Stimulated activated CD4-positive, alpha-beta T cell treated with anti-CD3 and anti-CD28 coated beads, Interleukin-4, amount 100 ng/mL, for 1 hour (primary cell): ENCODE measurements at regions not wholly inside any gene's neighbourhood (a gene's known extent, or its start where the extent isn't known, plus 50 kb on each side); places are given as distances from the start of the nearest gene placed in this dataset.

ENCODE experiments used
- DNase-seq: peaks from one replicate; pipeline ENCODE4 v3.0.0-alpha.2; 2020

DNA sequence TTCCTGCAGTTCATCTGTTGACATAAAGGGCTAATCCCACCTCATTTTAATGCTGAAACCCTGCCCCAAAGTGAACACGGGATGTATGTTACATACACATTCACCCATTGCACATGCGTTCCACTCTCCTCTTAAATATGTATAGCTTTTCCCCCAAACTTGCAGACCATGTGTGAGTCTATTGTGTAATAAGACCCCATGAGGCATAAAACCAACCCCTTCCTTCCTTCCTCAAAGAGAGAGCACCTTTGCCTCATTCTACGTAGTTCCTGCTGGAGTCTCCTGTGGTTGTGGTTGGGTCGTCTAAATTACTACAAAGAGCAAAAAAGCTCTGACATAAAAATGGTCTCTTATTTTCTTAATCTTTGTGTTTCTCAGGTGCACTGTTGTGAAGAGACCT, 345.7 kb upstream of the KLF6 start:
- DNase-seq = no peak

DNA sequence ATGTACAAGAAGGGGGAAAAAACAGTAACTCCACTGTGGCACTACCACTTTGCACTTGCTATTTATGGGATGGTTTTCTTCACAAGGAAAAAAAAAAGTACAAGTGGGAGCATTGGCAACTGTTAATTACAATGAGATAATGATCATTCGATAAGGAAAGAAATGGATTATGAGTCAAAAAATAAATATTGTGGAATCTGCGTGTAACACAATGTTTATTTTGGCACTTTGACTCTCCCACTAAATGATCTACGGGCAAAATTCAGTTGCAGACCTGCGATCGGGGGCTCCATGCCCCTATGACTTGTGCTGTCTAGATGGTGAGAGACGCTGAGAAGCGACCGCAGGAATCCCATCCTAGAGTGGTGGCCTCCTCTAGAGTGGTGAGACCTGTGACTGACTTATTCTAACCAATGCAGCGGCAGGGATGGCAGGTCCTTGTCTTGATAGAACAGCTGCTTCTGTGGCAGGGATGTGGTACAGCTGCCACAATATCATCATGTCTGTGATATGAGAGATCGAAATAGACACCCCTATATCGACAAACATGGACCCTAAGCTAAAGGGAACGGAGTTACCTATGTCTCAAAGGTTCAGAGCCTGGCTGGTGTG, 345.0 kb upstream of the KLF6 start:
- DNase-seq = no peak

DNA sequence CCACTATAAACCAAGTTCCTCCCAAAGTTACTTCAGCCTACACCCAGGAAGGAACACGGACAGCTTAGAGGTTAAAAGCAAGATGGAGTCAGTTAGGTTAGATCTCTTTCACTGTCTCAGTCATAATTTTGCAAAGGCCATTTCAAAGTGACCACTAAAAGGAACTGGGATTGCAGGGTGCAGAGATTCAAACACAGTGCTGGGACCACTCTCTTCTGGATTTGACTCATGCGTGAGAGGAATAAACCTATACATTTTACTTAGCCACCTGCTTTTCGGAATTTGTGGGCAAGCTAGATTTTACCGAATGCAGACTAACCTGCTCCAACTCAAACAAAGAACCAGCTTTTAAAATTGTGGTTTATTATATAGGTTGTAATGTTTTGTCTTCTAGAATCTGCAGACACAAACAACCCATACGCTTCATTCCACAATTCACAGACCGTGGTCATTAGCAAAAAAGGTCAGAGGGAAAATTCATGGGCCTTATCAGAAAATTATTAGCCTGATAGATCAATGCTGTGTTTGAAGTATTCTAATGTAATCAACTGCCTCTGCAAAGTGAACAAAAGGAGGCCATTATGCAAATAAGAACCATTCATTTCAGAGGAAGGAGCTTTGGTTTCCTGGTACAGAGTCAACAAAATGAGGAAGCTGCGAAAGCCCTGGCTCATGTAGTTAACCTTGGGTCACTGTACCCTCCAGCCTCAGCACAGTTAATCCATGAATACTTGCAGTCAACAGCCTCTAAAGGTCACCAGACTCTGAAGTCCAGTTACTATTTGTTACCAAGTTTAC, 342.7 kb upstream of the KLF6 start:
- DNase-seq = no peak

DNA sequence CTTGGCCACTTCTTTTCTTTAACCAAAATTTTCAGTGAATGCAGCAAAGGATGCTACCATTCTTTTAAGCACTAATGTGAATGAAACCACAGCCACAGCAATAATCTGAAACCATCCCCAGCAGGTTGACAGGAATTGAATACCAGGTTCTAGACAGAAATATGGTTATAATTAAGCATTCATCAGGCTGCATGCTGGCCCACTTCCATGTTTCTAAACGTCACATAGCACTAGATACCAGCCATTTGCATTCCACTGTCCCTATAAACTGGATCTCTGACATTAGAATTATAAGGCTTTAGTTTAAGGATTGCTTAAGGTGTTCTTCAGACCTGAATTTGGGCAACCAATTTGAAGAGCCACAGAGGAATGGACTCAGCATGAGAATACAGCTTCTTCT, 340.8 kb upstream of the KLF6 start:
- DNase-seq = no peak

DNA sequence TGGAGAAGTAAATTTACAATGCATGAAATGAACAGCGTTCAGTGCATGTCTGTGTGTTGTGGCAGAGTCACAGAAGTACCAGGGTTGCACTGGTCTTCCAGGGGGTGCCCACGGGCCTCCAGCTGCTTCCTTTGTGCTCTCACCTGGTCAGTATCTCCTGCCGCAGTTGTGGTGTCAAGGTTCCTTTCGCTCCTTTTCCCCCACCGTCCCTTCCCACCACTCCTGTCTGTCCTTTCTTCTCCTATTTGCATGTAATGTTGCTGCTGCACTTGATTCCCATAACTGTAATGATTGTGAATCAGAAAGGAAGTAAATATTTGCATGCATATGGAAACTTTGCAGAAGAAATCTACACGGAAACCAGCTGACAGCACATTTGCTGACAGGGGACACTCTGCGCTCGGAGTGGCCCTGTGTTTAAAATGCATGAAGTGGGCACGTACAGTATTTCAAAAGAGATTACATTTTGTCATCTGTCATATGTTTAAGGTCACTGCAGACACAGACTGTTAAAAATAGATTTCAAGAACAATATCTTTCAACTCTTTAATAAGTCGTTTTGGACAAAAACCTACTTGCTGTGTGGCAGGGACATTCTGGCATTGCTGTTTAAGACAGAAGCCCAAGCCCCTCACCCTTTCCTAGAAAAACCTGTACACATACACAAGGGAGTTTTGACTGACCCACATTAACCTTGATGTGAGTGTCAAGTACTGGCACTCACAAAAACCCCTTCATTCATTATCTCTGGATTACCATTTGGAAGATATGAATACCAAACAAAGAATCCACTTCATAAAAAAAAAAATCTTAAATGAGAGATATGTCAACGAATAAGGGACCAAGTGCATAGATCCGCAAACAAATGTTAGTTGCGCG, 336.7 kb upstream of the KLF6 start:
- no peak for DNase-seq

DNA sequence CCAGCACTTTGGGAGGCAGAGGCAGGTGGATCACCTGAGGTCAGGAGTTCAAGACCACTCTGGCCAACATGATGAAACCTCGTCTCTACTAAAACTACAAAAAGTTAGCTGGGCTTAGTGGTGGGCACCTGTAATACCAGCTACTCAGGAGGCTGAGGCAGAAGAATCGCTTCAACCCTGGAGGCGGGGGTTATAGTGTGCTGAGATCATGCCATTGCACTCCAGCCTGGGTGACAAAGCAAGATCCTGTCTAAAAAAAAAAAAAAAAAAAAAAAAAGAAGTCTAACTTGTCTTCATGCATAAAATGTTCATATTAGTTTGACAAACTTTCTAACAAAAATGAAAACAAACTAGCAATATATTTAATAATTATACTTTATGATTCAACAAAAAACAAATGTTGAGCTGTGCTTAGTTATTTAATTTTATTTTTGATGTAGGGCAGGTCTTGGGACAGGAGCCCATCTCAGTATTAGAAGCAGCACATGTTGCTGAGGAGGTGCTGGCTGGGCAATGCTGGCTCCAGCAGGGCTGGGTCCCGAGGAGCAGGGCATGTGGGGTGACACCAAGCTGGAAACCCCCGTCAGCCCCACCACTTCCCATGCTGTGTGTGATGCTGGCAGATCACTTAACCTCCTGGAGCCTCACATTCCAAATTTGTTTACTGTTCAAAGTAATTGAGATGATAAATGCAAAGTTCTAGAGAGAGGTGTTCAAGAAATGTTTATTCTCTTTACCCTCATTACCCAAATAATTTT, 335.3 kb upstream of the KLF6 start:
- DNase-seq = peak; percentile 19

DNA sequence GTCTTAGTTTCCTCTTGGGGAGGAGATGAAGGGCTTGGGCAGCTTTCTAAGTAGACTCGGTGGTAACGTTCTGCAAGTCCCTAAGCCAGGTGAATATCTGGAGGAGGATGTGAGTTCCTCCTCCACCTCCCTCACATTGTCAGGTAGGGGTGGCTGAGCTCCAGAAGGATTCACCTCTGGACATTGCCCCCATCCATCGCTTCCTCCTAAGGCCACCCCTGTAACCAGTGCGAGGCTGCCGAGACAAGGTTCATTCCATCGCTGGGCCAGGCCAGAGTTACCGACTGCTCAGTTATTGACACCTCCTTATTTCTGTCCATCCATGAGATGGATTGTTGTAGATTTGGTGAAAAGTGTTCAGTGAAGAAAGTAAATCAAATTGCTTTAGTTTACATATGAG, 334.1 kb upstream of the KLF6 start:
- no peak for DNase-seq

DNA sequence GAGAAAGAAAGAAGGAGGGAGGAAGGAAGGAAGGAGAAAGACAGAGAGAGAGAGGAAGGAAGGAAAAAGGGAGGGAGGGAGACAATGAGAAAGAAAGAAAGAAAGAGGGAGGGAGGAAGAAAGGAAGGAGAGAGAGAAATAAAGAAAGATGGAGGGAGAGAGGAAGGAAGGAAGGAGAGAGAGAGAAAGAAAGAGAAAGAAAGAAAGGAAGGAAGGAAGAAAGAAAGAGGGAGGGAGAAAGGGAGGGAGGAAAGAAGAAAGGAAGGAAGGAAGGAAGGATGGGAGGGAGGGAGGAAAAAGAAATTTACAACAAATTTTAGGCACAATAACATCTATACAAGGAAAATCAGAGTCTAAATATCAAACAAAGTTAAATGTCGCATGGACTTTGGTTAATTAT, 332.6 kb upstream of the KLF6 start:
- DNase-seq = no peak

DNA sequence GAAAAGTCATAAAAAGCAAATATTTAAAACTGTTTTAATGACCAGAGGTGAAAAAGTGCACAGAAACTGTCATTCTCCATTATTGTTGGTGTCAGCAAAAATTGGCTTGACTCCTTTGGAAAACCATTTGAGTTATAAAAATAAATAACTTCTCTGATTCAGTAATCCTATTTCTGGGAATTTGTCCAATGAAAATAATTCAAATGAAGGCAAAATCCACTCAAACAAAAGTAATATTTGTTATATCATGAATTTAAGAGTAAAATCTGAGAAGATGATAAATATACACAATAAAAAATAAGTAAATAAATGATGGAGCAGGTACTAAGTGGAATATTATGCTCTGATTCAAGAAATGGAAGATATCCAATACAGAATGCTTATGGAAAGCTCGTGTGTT, 326.6 kb upstream of the KLF6 start:
- DNase-seq = no peak

DNA sequence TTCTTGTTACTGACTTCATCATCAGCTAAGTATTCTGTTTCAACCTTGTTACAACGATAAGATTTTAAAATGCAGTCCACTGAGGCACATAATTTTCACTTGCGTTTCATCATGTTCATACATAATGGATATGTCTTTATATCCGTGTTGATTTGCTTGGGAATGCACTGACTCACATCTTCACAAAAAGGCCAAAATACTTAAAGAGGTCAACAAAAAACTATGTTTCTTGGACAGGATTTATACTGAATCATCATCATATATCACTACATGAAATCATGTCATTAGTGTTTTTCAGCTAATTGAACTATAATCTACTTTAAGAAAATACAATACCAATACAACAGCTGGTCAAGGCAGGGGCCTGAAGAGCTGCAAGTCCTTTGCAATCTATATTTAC, 324.5 kb upstream of the KLF6 start:
- no peak for DNase-seq

DNA sequence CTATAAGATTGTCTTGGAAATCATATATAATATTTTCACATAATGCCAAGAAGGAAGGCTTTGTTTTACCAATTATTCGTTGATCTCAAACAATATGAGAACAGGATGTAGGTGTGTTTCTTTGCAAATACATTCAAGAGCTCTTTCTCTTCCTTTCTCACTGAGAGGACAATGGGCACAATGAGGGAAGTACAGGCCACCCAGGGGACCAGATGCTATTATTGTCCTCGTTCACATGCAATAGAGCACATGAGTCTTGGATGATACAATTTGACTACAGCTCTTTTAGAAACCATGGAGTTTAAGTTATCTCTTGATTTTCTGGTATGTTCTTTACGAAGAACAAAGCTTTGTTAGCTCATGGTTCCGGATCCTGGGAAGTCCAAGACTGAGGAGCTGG, 323.7 kb upstream of the KLF6 start:
- DNase-seq = no peak

DNA sequence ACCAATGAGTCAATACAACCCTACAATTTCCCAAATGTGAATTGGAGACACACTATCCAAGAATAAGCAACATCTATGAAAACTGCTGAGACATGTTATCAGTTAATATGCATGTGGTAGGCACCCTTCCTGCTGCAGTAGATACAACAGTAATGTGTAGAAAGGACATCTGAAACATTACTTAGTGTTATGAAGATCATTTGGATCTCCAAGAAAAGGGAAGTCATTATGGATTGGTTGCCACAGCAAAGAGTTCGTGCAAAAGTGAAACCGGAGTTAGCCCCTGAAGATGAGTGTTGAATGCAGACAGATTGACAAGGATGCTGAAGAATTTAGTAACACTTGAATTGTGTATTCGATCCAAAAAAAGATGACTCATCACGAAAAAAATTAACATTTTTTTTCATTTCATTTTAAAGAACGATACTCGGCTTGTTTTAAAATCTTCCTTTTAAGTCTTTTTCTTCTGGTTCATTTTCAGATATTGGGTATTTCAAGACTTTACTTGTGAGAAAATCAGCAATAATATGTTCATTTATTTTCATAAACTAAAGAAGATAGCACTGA, 322.4 kb upstream of the KLF6 start:
- no peak for DNase-seq

DNA sequence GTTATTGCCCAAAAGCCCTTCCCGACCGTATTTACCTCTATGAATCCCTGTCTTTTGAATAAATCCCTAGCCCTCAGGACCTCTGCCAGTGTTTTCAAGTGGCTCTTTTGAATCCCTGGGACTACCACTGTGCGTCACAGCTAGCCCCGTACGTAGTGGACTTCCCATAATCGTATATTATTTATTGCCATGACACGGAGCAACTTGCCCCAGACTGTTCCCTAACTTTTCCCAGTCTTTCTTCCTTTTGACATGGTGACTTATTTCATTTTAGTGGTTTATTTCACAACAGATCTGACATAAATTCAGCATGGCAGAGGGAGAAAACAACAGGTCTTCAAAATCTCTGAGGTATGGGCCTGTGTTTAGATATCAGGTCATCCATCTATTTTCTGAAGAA, 318.6 kb upstream of the KLF6 start:
- no peak for DNase-seq

DNA sequence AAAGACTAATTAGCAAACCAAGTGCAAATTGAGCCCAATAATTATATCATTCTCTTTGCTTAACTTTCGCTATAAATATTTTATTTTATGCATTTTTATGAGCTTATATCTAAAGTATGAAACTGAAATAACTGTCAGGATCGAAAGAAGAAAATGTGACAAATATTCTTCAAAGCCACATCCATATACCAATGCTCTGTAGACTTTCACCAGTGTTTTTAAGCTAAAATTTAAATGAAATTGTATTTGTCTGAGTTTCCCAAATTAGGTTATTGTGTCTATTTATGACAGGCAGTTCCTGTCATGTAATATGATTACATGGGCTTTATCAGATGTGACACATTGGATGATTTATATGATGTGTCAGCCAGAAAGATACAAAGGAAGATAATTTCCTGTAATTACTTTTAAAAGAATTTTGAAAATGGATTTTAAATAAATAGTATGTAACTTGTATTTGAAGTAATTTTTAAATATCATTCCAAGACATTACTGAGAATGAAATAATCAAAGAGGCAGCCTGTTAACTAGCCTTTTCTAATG, 317.9 kb upstream of the KLF6 start:
- DNase-seq = no peak

DNA sequence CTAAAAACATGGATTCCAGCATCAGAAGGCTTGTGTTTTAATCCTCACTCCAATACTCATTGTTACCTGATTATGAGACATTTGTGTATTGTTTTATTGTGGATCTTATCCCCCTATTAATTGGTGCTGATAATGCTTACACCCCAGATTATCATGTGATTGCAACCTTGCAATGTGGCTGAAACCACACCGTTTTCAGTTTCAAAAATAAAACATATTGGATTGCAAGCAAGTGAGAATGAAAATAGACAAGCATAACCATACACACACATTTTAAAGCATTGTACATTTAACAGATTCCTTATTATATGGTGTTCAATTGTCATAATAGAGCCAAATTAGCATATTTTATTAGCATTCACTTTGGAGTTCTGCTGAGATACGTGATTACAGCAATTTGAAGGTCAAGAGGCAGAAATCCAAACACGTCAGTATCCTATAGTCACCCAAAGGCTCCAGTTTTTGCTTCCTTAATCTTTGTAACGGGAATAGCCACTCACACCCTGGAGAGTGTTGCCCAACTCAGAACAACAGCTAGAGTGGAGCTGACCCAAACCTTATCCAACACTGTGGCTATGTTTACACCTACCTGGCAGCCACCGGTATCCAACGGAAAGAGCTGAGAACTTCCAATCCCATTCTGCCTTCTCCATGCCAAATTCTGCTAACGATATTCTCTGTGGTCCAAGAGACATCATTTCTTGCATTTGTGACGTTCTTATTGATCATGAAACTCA, 317.1 kb upstream of the KLF6 start:
- DNase-seq = no peak

DNA sequence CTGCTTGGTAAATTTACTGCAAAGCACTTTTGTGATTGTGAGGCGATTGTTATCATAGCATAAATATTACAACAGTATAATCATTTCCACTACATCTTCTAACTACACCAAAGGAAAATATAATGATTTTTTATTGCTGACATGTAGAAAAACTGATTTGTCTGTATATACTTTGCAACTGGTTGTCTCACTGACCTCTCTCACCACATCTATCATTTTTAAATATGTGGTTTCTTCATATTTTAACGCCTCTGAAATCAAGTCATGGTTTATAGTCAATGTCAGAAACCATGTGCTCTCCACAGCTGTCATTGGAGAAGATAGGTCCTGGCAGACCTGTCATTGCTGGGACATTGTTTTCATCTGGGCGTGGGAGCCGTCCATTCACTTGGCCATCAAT, 315.4 kb upstream of the KLF6 start:
- DNase-seq = no peak

DNA sequence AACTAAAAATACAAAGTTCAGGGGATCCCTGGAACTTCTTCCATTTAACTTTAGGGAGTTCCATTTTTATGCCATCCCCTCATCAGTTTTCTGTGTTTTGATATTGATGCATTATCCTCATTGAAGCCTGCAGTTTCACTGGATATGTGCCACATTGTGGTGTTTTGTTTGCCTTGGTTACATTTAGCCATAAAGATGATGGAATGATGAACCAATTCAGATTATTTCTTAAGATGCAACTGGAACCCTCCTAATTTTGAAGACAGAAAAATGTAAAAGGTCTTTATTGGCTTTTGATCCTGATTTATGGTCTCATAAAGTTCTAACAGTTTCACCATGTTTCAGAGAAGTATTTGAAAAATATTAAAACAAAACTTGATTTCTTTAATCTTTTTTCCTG, 314.2 kb upstream of the KLF6 start:
- no peak for DNase-seq

DNA sequence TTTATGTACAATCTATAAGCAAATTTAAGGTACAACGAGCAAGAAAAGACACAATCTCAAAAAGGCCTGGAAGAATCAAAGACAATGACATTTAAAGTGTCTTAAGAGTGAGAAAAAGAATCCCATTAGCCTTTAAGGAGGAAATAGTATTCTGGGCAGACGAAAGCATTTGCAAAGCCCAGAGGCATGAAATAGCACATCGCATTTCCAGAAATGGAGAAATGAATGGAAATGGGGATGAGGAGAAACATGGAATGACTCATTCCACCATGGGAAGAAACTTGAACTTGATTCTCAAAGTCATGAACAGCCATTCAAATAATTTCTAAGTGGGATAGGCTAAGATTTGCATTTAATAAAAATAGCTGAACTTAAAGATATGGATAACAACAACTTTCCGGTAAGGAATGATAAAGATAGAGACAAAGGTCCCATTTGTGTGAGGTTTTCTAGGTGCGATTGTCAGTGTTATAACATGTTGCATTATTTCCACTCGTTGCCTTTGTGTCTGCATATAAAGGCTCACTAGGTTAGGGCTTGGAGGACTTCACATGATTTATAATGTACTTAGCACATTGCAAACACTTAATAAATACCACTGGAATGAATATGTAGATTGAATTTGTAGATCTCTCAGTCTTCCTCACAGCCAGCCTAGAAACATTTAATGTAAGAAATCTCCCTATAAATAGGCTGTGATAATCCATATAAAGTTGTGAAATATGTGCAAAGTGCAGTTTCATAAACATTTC, 310.3 kb upstream of the KLF6 start:
- no peak for DNase-seq

DNA sequence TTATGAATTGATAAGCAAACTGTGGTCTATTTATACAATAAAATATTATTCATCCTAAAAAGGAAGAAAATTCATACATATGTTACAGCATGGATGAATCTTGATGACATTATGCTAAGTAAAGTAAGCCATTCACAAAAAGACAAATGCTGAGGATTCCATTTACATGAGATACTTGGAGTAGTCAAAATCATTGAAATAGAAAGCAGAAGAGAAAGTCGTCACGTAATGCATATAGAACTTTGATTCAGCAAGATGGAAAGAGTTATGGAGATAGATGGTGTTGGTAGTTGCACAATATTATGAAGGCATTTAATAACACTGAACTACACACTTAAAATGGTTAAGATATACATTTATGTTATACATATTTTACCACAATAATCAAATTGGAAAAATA, 309.7 kb upstream of the KLF6 start:
- no peak for DNase-seq

DNA sequence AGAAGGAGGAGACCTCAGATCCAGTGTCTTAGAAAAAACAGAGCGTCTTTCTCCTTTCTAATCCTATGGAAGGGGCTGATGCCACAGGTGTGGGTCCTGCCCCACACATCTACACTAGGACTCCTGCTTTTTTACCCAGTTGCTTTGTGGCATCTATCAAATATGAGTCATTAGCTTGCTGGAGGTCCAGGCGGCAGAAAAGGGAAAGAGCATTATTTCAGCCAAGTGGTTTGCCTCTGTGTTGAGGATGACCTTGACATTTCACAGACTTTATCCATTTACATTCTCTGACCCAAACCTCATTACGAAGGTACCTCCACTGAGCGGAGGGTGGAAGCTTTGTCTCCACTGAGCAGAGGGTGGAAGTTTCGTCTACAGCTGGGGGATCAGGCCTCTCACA, 308.4 kb upstream of the KLF6 start:
- DNase-seq = no peak
